Stimulated activated CD4-positive, alpha-beta T cell treated with anti-CD3 and anti-CD28 coated beads, Interleukin-1b, Interleukin-23, amount 100 ng/mL, for 48 hours (primary cell): ENCODE measurements at regions not wholly inside any gene's neighbourhood (a gene's known extent, or its start where the extent isn't known, plus 50 kb on each side); places are given as distances from the start of the nearest gene placed in this dataset.
"Not testable (repeated sequence)": the region's sequence is repeated elsewhere in the genome, so short reads cannot be mapped to it uniquely, and the experiment has no call there.

ENCODE experiments used
- DNase-seq: peaks from one replicate; pipeline ENCODE4 v3.0.0-alpha.2; 2020

DNA sequence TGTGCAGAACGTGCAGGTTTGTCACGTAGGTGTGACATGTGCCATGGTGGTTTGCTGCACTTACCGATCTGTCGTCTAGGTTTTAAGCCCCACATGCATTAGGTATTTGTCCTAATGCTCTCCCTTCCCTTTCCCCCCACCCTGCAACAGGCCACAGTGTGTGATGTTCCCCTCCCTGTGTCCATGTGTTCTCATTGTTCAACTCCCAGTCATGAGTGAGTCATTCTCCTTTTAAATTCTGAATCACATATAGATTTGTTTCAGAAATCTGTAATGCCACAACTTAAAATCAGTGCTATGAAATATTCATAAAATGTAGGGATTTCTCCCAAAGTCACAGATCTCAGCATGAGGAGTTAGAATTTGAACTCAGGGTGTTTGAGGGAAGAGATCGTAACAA lies 552.5 kb upstream of the MBL2 start:
- DNase-seq, result no peak

- no peak for DNase-seq
Observed at GRCh38 chr10:53315709-53316108, 543.1 kb upstream of the MBL2 start.

DNA sequence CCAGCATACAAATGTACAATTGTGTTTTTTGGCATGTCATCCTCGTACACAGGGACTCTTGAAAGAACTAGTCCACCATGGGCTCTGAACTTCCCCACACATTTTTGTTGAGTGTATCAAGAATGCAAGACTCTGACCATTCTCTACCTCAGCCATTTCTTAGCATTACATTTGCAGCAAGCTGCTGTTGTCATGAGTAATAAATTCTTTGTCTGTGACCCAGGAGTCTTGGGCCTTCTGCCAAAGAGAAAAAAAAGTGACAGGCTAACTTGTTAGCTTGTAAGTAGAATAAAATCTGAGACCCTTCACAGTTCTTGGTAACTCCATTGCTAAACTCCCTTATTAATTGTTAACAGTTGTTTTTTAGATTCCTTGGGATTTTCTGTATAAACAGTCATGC lies 542.3 kb upstream of the MBL2 start:
- no peak for DNase-seq

- no peak for DNase-seq
Observed at GRCh38 chr10:53298443-53298842, 525.9 kb upstream of the MBL2 start.

DNA sequence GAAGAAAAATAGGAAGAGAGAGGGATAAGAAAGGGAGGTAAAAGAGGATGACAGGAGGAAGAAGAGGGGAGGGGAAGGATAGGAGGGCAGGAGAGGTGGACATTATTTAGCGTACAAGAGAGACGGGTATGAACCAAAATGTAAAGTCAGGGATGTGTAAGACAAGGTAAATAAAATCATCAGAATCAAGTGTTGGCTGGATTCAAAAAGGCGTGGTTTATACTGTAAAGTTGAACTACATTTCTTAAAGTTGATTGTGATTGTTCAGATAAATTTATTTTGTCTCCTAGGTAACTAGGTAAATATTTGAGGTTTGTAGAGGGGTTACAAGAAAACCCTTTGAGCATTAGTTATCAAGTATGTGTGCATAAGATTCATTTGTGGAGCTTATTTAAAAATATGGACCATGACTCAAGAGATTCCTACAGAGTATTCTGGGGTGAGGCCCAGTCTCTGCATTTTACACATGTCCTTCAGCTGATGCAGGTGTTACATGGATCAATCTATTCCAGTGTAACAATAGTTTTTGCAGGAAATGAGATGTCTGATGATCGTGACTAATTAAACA lies 512.1 kb upstream of the MBL2 start:
- DNase-seq, result no peak

DNA sequence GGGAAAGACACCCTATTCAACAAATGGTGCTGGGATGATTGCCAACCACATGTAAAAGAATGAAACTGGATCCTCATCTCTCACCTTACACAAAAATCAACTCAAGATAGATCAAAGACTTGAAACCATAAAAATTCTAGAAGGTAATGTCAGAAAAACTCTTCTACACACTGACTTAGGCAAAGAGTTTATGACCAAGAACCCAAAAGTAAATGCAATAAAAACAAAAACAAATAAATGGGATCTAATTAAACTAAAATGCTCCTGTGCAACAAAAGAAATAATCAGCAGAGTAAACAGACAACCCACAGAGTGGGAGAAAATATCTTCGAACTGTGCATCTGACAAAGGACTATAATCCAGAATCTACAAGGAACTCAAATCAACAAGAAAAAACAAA lies 504.2 kb upstream of the MBL2 start:
- no peak for DNase-seq

DNA sequence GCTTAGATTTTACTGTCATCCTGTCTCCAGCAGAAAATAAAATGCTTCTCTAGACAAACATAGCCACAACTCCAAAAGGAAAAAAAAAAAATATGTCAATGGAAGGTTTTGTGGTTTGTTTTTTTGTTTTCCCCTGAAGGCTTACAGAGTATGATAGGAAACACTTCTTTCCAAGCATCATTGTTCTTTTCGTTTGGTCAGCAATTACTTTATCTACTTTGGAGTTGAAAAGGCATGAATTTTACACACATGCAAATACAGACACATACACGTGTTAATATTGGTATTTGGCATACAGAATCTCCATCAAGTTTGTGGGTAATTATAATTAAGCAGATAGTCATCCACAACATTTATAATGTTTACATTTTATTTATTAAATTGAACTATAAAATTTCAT lies 496.9 kb upstream of the MBL2 start:
- no peak for DNase-seq

DNA sequence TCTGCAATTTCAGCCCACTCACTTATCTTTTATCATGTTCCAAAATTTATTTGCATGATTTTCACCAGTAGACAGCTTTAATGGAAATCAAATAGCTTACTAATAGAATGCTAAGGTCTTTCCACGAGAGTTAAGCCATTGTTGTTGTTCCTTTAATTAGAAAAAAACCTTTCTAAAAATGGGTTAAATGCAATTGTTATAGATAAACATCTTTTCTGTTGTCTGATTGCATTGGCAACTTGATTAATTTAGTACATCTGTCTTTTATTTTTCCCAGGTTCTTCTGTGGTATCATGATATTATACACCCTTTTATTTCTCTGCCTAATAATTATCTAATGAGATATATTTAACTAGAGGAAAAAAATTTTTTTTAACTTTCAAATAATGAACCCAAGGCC lies 487.6 kb upstream of the MBL2 start:
- no peak for DNase-seq

GRCh38 chr10:53256623-53257022 lies 484.0 kb upstream of the MBL2 start:
- DNase-seq, result no peak

DNA sequence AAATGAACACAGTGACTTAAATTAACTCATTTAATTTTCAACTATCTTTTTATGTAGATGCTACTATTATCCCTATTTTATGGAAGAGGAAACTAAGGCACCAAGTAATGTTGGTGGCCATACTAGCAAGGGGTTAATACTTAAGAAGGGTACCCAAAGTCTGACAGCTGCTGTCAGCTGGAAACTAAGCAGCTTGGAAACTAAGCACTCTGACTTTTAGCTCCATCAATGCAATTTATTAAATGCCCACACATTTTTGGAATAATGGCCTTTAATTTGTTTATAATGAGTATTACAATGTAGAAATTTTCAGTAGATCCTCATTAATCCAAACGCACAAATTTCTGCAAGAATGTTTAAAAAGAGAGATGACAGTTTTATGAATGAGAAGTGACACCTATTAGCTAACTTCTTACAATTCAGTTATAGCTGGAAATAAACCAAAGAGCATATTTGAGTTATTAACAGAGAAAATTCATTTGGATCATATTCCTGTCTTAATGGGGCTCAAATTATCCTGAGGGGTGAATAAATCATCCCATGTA lies 483.1 kb upstream of the MBL2 start:
- DNase-seq, result no peak

DNA sequence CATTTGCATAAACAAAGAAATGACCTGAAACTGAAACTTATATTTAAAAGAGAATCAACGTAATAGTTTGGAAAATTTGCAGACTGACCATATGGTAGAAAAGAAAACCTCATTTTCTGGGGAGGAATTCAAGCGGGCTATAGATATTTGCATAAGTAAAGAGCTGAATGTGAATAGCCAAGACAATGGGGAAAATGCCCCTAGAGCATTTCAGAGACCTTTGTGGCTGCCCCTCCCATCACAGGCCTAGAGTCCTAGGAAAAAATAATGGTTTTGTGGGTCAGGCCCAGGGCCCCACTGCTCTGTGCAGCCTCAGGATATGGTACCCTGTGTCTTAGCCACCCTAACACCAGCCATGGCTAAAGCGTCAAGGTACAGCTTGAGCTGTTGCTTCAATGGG lies 480.6 kb upstream of the MBL2 start:
- DNase-seq, result no peak

DNA sequence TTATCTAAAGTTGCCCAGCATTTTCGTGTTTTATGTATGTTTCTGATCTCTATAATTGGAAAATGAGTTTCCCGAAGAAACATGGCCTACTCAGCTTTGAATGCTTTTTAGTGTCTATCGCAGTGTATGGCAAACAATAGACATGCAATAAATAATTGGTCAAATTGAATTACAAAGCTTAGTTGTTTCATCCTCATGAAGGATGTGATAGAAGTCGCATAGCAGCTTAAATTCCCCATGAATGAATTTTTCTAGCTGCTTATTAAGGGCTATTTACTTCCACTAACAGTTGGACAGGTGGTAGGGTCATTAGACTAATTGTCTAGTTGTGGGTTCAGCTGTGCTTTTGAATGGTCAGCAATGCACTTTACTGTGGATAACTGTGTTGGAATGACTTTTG lies 467.3 kb upstream of the MBL2 start:
- no peak for DNase-seq

DNA sequence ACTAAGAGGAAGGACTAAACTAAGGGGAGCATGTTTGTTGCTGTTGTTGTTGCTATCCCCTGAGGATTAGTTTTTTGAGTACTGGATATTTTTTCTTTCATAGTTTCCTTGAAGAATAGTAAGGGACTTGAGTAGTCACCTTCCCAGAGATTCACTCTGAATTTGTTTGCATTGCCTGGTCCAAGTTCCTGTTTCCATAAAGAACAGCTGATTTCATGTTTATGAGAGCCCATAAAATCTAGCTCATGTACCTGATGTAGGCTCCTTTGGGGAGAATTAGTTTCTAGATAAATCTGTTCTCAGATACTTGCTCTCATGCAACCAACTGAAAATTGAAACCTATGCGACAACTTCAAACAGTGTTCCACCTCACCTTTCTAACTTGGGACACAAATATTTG lies 464.4 kb upstream of the MBL2 start:
- no peak for DNase-seq

DNA sequence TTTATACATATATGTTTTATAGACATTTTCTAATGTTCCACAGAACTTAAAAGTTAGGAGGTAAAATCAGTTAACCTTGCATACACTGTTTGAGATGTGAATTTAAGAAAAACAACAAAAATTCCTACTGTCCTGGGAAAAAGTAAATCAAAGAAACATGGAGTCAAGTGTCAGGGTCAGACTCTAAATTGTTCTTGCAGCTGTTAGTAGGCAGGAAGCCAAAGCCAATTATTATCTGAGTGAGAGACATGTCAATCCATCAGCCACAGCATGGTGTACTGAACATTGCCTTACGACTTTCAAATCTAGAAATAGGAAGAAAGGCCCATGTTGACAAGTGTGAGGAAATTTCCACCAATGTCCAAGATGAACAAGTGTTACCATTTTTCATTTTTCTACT lies 461.2 kb upstream of the MBL2 start:
- DNase-seq, result no peak

GRCh38 chr10:53230651-53231050 lies 458.1 kb upstream of the MBL2 start:
- no peak for DNase-seq

DNA sequence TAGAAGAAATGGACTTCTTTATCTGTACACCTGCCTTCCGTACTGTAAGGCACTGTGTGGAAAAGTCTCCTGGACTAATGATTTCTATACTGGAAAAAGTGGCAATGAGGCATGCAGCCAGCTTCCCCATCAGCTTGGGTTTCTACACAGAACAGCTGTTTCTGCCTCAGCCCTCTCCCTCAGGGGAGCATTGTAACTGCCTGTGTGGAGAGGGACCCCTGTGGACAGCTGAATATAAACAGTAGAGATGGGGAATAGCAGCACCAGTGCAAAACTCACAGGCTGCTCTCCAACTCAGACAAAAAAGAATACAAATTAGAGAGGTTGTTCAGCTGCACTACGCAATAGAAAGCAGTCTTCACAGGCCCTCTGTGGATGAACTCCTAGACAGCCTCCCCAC lies 451.3 kb upstream of the MBL2 start:
- DNase-seq, result no peak

DNA sequence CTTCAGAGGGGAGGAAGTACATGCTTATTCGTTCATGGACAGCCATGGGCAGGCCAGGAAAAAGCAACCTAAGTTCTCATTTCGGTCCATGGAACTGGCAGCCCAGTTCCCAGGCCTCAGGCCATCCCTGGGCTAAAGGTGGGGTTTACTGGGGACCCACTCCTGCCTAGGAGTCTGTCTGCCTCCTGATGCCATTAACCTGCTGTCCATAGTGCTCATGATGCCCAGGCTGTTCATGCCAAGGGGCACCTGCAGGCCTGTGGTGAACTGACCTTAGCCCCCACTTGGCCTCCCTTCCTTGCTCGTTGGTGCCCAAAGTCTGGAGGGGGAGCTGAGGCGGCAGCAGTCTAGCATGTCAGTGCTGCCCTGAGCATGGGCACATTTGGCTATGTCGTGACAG lies 450.2 kb upstream of the MBL2 start:
- DNase-seq, result no peak

- no peak for DNase-seq
Observed at GRCh38 chr10:53209944-53210611, 437.5 kb upstream of the MBL2 start.

- DNase-seq, result no peak
Observed at GRCh38 chr10:53183733-53184132, 411.1 kb upstream of the MBL2 start.

DNA sequence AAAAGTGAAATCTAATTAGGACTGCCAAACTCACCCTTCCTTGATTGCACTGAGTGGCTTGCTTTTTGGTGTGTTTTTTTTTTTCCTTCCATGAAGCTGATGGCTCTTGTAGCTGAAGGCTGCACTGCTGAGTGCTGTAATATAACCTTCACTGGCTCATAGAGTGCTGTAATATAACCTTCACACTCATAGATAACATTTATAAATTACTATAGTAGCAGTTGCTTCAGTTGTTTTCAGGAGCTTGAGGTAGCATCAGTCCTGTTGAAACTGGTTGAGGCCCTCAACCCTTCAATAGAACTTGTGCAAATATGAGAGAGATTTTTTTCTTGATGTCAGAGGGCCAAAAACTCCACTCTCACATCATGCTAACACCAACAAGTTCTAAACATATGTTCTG lies 404.9 kb upstream of the MBL2 start:
- no peak for DNase-seq

- no peak for DNase-seq
Observed at GRCh38 chr10:53166325-53166724, 393.7 kb upstream of the MBL2 start.

GRCh38 chr10:53162856-53163255 lies 390.3 kb upstream of the MBL2 start:
- DNase-seq, result no peak

DNA sequence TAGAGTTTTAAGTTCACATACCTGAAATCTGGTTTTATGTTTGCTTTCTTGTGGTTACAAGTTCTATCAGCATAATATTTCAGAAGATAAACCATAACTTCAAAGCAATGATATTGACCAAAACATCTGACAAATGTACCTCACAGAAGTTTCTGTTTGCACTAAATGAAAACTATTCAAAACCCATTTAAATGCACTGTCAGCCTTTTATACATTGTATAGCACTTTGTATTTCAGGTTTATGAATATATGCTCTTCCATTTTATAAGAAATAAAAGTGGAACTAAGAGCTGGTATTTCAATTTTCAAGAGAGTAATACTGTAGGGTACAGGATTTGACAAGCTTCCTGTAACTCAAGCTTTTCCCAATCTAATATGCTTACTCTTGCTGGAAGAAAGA lies 388.6 kb upstream of the MBL2 start:
- no peak for DNase-seq

DNA sequence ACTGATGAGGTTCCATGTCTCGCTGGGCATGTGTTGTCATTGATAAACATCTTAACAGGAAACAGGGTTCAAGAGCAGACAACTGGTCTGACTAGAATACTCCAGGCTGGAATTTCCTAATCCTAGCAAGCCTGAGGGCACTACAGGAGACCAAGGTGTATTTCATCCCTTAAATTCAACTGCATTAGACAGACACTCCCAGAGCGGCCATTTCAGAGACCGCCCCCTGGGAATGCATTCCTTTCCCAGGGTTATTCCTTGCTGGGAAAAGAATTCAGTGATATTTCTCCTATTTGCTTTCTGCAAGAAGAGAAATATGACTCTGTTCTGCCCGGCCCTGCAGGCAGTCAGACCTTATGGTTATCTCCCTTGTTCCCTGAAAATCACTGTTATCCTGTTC lies 383.1 kb upstream of the MBL2 start:
- not testable (repeated sequence) for DNase-seq

DNA sequence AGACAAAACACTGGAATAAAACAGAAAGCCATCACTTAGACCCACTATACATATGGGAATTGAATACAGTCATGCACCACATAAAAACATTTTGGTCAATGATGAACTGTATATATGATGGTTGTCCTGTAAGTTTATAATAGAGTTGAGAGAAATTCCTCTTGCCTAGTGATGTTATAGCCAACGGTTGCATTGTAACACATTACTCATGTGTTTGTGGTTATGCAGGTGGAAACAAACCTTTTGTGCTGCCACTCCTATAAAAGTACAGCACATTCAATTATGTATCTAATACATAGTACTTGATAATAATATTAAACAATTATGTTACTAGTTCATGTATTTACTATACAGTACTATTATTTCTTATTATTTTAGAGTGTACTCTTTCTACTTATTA lies 381.2 kb upstream of the MBL2 start:
- DNase-seq, result no peak
